ENCODE measurements at regions not wholly inside any gene's neighbourhood (a gene's known extent, or its start where the extent isn't known, plus 50 kb on each side); places are given as distances from the start of the nearest gene placed in this dataset.

DNA sequence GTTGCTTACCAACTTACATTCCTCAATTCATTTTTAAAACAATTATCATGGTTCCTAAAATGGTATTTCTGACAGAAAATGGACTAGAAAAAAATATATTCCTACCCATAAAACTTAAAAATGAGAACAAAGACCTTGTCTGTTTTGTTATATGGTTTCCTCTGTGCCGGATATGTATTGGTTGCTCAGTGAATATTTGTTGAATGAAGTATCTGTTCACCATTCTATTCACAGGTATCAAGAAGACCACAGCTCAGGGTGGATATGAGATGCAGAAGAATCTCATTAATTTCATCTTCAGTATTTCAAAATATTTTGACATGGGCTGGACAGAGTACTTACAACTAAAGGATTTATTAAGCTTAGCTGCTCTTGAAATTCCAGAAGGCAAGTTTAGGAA, 58.1 kb downstream of the TUSC7 start:
- no peaks in the 10 kb centered on the region for H3K9me3 ChIP-seq (ENCODE audit: low read length)
- CTCF ChIA-PET: no interaction called here
- POLR2A ChIA-PET: no interaction called here
- no peaks in the 10 kb centered on the region for H3K4me1 Mint-ChIP-seq
- no peaks in the 10 kb centered on the region for H3K4me1 ChIP-seq (ENCODE audit: insufficient read depth, low read length)
- H3K4me3 Mint-ChIP-seq: no peak overlapping the region
- H3K36me3 Mint-ChIP-seq: no peaks in the 10 kb centered on the region
- no peaks in the 10 kb centered on the region for H3K36me3 ChIP-seq (ENCODE audit: insufficient read depth, low read length)
- no peak overlapping the region for H3K27ac ChIP-seq (ENCODE audit: low read depth, low read length)
- no peaks in the 10 kb centered on the region for H3K27me3 Mint-ChIP-seq
- H3K27me3 ChIP-seq (ENCODE audit: insufficient read depth, low read length, poor library complexity, severe bottlenecking): no peaks in the 10 kb centered on the region
- H3K4me3 ChIP-seq (ENCODE audit: low read length): no peak overlapping the region
- no peak for DNase-seq
- no peak overlapping the region for H3K27ac Mint-ChIP-seq
- H3K9me3 Mint-ChIP-seq: peaks cover 0 to 4% (median 1%) of the 10 kb centered on the region in 5 donors

GRCh38 chr3:116770815-116771450, 61.4 kb downstream of the TUSC7 start:
- Mint-ChIP-seq H3K36me3 (no peaks in the 10 kb centered on the region), H3K27me3 (peaks cover 0 to 4% of the 10 kb centered on the region in 2 donors), H3K4me1 (no peaks in the 10 kb centered on the region), H3K9me3 (peaks cover 0 to 4% (median 1%) of the 10 kb centered on the region in 5 donors), H3K27ac (no peak overlapping the region), H3K4me3 (no peak overlapping the region)
- Histone ChIP-seq H3K9me3 (ENCODE audit: low read length) (no peaks in the 10 kb centered on the region), H3K27me3 (ENCODE audit: insufficient read depth, low read length, poor library complexity, severe bottlenecking) (no peaks in the 10 kb centered on the region), H3K4me1 (ENCODE audit: insufficient read depth, low read length) (no peaks in the 10 kb centered on the region), H3K27ac (ENCODE audit: low read depth, low read length) (no peak overlapping the region), H3K4me3 (ENCODE audit: low read length) (no peak overlapping the region), H3K36me3 (ENCODE audit: insufficient read depth, low read length) (no peaks in the 10 kb centered on the region)
- POLR2A ChIA-PET: no interaction called here
- CTCF ChIA-PET: no interaction called here
- no peak for DNase-seq

DNA sequence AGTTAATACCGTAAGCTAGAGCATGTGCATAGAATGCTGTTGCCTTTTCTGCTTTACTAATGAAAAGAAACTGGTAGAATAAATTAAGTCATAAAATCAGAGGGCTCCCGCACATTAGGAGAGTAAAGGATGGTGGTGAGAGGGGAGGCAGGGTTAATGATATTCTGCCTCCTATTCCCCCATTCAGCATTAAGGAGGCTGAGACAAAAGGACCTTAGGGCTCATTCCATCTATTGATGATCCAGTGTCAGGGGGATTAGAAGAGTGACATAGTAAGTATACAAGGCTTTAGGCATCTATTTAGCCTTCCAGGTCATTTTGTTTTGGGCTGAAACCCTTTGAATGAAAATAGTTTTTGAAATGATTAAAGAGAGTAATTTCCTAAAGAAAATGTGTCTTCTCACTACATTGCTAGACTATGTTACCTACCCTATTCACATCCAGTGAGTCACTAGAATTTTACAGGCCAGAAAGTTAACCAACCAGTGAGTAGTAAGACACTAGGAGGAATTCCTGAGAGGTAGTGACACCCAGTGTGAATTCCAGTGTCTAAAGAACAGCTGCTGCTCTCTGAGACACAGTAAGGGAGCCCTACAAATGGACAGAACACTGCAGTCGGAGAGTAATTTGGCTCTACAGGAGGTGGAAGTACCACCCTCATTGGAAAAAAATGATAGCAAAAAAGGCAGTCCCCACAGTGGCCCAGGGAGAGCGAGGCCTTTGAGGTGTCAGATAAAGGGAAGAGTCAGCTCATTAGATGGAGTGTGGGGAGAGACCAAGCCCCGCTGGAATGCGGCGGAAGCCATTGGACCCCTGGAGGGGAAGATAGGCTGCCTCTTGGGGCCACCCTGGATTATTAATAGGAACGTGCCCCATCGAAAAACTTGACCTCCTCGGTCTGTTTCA, 67.6 kb downstream of the TUSC7 start:
- H3K9me3 Mint-ChIP-seq: peaks cover 0 to 3% (median 0%) of the 10 kb centered on the region in 5 donors
- CTCF ChIA-PET: no interaction called here
- Histone ChIP-seq H3K36me3 (ENCODE audit: insufficient read depth, low read length) (no peaks in the 10 kb centered on the region), H3K4me3 (ENCODE audit: low read length) (no peak overlapping the region), H3K9me3 (ENCODE audit: low read length) (no peaks in the 10 kb centered on the region), H3K27ac (ENCODE audit: low read depth, low read length) (no peak overlapping the region), H3K4me1 (ENCODE audit: insufficient read depth, low read length) (no peaks in the 10 kb centered on the region), H3K27me3 (ENCODE audit: insufficient read depth, low read length, poor library complexity, severe bottlenecking) (no peaks in the 10 kb centered on the region)
- H3K36me3 Mint-ChIP-seq: no peaks in the 10 kb centered on the region
- no peaks in the 10 kb centered on the region for H3K4me1 Mint-ChIP-seq
- peaks cover 0 to 4% of the 10 kb centered on the region in 2 donors for H3K27me3 Mint-ChIP-seq
- H3K27ac Mint-ChIP-seq: no peak overlapping the region
- H3K4me3 Mint-ChIP-seq: no peak overlapping the region
- no peak for DNase-seq
- POLR2A ChIA-PET: no interaction called here

DNA sequence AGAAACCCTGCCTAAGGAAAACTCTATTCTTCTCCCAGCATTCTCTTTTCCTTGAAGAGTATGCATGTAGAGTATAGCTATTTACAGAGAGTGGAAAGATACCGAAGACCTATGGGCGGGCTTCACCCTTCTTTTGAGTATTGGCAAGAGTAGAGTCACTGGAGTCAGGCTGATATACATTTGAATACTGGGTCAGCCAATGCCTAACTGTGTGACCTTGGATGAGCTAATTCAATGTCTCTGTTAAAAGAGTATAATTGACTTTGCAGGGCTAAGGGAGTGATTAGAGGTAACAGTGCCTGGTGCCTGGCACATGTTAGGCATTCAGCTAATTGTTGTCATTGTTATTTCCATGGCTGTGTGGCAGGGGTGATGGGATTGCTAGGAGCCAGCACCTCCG, 75.6 kb downstream of the TUSC7 start:
- Mint-ChIP-seq H3K27me3 (no peaks in the 10 kb centered on the region), H3K36me3 (no peaks in the 10 kb centered on the region), H3K4me3 (no peak overlapping the region), H3K27ac (no peak overlapping the region), H3K9me3 (peaks cover 0 to 3% (median 0%) of the 10 kb centered on the region in 5 donors), H3K4me1 (no peaks in the 10 kb centered on the region)
- H3K36me3 ChIP-seq (ENCODE audit: insufficient read depth, low read length): no peaks in the 10 kb centered on the region
- H3K4me1 ChIP-seq (ENCODE audit: insufficient read depth, low read length): no peaks in the 10 kb centered on the region
- POLR2A ChIA-PET: no interaction called here
- no peak overlapping the region for H3K27ac ChIP-seq (ENCODE audit: low read depth, low read length)
- CTCF ChIA-PET: no interaction called here
- no peak for DNase-seq
- no peak overlapping the region for H3K4me3 ChIP-seq (ENCODE audit: low read length)
- no peaks in the 10 kb centered on the region for H3K9me3 ChIP-seq (ENCODE audit: low read length)
- no peaks in the 10 kb centered on the region for H3K27me3 ChIP-seq (ENCODE audit: insufficient read depth, low read length, poor library complexity, severe bottlenecking)

DNA sequence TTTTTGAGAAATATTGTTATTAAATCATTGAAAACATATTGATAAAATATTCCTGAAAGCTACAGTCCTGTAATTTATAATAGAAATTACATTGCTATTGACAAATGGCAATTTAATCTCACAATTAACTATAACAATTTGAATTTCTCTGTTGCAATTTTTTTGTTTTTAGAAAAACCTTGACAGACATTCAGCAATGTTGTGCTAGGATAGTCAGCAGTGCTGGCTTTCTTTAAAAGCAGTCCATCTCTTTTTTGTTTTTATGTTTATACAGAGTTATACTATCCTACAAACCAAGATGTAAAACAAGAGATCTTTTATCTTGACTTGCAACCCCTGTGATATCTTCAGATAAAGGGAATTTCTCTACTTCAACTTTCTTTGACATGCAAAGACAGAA, 93.1 kb downstream of the TUSC7 start:
- H3K27ac ChIP-seq (ENCODE audit: low read depth, low read length): no peak overlapping the region
- H3K9me3 Mint-ChIP-seq: peaks cover 0 to 24% (median 9%) of the 10 kb centered on the region in 5 donors
- POLR2A ChIA-PET: no interaction called here

DNA sequence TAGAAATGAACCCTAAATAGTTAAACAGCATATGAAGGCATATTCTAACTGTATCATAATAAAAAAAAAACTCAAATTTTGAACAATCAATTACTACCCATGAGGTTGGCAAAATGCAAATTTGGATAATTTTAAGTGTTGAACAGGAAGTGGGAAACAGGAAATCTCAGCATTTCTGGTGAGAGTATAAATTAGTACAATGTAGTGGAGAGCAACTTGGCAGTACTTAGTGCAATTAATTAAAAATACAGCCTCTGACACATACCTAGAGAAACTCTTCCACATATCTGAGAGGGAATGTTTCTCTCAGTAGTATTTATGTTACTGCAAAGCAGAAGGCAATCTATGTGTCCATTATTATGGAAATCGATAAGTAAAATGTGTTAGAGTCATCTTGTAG, 96.8 kb downstream of the TUSC7 start:
- Mint-ChIP-seq H3K27ac (peak overlapping the region in 1 of 8 donors; percentile 36), H3K4me3 (no peak overlapping the region), H3K4me1 (no peaks in the 10 kb centered on the region), H3K27me3 (no peaks in the 10 kb centered on the region), H3K9me3 (peaks cover 4 to 28% (median 12%) of the 10 kb centered on the region in 5 donors), H3K36me3 (no peaks in the 10 kb centered on the region)
- Histone ChIP-seq H3K36me3 (ENCODE audit: insufficient read depth, low read length) (no peaks in the 10 kb centered on the region), H3K27ac (ENCODE audit: low read depth, low read length) (no peak overlapping the region), H3K9me3 (ENCODE audit: low read length) (no peaks in the 10 kb centered on the region), H3K27me3 (ENCODE audit: insufficient read depth, low read length, poor library complexity, severe bottlenecking) (no peaks in the 10 kb centered on the region), H3K4me1 (ENCODE audit: insufficient read depth, low read length) (no peaks in the 10 kb centered on the region), H3K4me3 (ENCODE audit: low read length) (no peak overlapping the region)
- POLR2A ChIA-PET: no interaction called here
- CTCF ChIA-PET: no interaction called here
- no peak for DNase-seq

More for the DNA sequence above, 93.1 kb downstream of the TUSC7 start:
- no peaks in the 10 kb centered on the region for H3K36me3 Mint-ChIP-seq
- CTCF ChIA-PET: no interaction called here
- no peaks in the 10 kb centered on the region for H3K4me1 Mint-ChIP-seq
- H3K27me3 ChIP-seq (ENCODE audit: insufficient read depth, low read length, poor library complexity, severe bottlenecking): no peaks in the 10 kb centered on the region
- H3K36me3 ChIP-seq (ENCODE audit: insufficient read depth, low read length): no peaks in the 10 kb centered on the region
- no peaks in the 10 kb centered on the region for H3K4me1 ChIP-seq (ENCODE audit: insufficient read depth, low read length)
- H3K27me3 Mint-ChIP-seq: no peaks in the 10 kb centered on the region
- H3K9me3 ChIP-seq (ENCODE audit: low read length): no peaks in the 10 kb centered on the region
- H3K4me3 ChIP-seq (ENCODE audit: low read length): no peak overlapping the region
- H3K27ac Mint-ChIP-seq: no peak overlapping the region
- no peak overlapping the region for H3K4me3 Mint-ChIP-seq
- DNase-seq: no peak

DNA sequence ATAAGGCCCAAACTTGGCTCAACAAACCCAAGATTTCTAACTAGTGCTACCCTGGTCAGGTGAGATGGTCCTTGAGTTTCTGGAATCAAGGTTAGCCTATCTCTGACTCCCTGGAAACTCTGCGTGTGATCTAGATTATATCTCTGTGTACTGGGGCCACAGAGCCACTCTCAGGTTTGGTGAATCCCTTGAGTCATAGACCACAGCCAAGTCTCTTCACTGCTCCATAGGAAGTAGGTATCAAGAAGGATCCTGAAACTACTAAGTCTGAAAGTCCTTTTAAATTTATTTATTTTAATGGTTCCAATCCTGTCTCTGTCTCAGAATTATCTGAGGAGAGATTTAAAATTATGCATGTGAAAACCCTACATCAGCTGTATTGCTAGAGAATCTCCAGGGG, 99.1 kb downstream of the TUSC7 start:
- ChIA-PET POLR2A (no interaction called here), CTCF (no interaction called here)
- H3K4me1 Mint-ChIP-seq: no peaks in the 10 kb centered on the region
- Histone ChIP-seq H3K4me3 (ENCODE audit: low read length) (no peak overlapping the region), H3K27ac (ENCODE audit: low read depth, low read length) (no peak overlapping the region), H3K27me3 (ENCODE audit: insufficient read depth, low read length, poor library complexity, severe bottlenecking) (no peaks in the 10 kb centered on the region), H3K9me3 (ENCODE audit: low read length) (no peaks in the 10 kb centered on the region), H3K36me3 (ENCODE audit: insufficient read depth, low read length) (no peaks in the 10 kb centered on the region), H3K4me1 (ENCODE audit: insufficient read depth, low read length) (no peaks in the 10 kb centered on the region)
- no peak overlapping the region for H3K27ac Mint-ChIP-seq
- no peaks in the 10 kb centered on the region for H3K36me3 Mint-ChIP-seq
- peaks cover 3 to 19% (median 8%) of the 10 kb centered on the region in 5 donors for H3K9me3 Mint-ChIP-seq
- no peak overlapping the region for H3K4me3 Mint-ChIP-seq
- DNase-seq: no peak
- no peaks in the 10 kb centered on the region for H3K27me3 Mint-ChIP-seq

DNA sequence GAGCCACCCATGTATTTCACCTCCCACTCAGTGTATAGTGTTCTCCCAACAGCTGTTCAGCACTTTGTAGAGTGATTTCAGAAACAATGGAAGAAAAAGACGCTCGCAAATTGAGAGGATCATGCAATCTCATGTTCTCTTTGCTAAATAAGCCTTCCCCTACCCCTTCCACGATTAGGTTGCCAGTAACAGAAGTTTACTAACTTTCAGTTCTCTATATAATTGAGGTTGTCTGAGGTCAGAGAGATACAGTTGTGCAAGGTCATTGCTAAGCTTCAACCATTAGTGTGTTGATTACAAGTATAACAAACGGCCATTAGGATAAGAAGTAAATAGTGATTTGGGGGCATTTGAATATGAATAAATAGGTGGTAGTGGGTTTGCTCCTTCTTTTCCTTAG, 99.6 kb downstream of the TUSC7 start:
- Mint-ChIP-seq H3K9me3 (peaks cover 3 to 19% (median 8%) of the 10 kb centered on the region in 5 donors), H3K36me3 (no peaks in the 10 kb centered on the region), H3K27me3 (no peaks in the 10 kb centered on the region), H3K4me3 (no peak overlapping the region), H3K4me1 (no peaks in the 10 kb centered on the region), H3K27ac (no peak overlapping the region)
- DNase-seq: no peak
- Histone ChIP-seq H3K4me3 (ENCODE audit: low read length) (no peak overlapping the region), H3K36me3 (ENCODE audit: insufficient read depth, low read length) (no peaks in the 10 kb centered on the region), H3K27me3 (ENCODE audit: insufficient read depth, low read length, poor library complexity, severe bottlenecking) (no peaks in the 10 kb centered on the region), H3K9me3 (ENCODE audit: low read length) (no peaks in the 10 kb centered on the region), H3K4me1 (ENCODE audit: insufficient read depth, low read length) (no peaks in the 10 kb centered on the region), H3K27ac (ENCODE audit: low read depth, low read length) (no peak overlapping the region)
- ChIA-PET POLR2A (no interaction called here), CTCF (no interaction called here)

Data from CD8-positive, alpha-beta memory T cell (primary cell).